Activated CD4-positive, alpha-beta T cell treated with anti-CD3 and anti-CD28 coated beads, Interleukin-2, amount 50 U/mL, for 16 hours (primary cell): ENCODE measurements at regions not wholly inside any gene's neighbourhood (a gene's known extent, or its start where the extent isn't known, plus 50 kb on each side); places are given as distances from the start of the nearest gene placed in this dataset.
"Not testable (repeated sequence)": the region's sequence is repeated elsewhere in the genome, so short reads cannot be mapped to it uniquely, and the experiment has no call there.

Experiments
- DNase-seq: peaks from one replicate; pipeline ENCODE4 v3.0.0-alpha.2; 2020

GRCh38 chr14:30165255-30165654 is 237.6 kb upstream of the PRKD1 start:
- DNase-seq: no peak

- no peak for DNase-seq
Observed at GRCh38 chr14:30177781-30178180, 250.1 kb upstream of the PRKD1 start.

GRCh38 chr14:30179381-30180130 is 251.9 kb upstream of the PRKD1 start:
- DNase-seq: no peak

GRCh38 chr14:30180219-30180618 is 252.6 kb upstream of the PRKD1 start:
- no peak for DNase-seq

GRCh38 chr14:30185832-30186231 is 258.2 kb upstream of the PRKD1 start:
- no peak for DNase-seq

GRCh38 chr14:30191639-30192279 is 264.1 kb upstream of the PRKD1 start:
- DNase-seq: no peak

GRCh38 chr14:30193101-30193500 is 265.5 kb upstream of the PRKD1 start:
- DNase-seq: no peak

- DNase-seq: no peak
Observed at GRCh38 chr14:30193845-30194501, 266.3 kb upstream of the PRKD1 start.

GRCh38 chr14:30194741-30195148 is 267.1 kb upstream of the PRKD1 start:
- DNase-seq: no peak

GRCh38 chr14:30195941-30196340 is 268.3 kb upstream of the PRKD1 start:
- DNase-seq: no peak

- no peak for DNase-seq
Observed at GRCh38 chr14:30196861-30197260, 269.2 kb upstream of the PRKD1 start.

GRCh38 chr14:30198720-30199119 is 271.1 kb upstream of the PRKD1 start:
- DNase-seq: not testable (repeated sequence)

- DNase-seq: no peak
Observed at GRCh38 chr14:30204431-30204980, 276.9 kb upstream of the PRKD1 start.

GRCh38 chr14:30209136-30209535 is 281.5 kb upstream of the PRKD1 start:
- DNase-seq: no peak

- DNase-seq: no peak
Observed at GRCh38 chr14:30210630-30211029, 283.0 kb upstream of the PRKD1 start.

- no peak for DNase-seq
Observed at GRCh38 chr14:30211326-30211725, 283.7 kb upstream of the PRKD1 start.

- no peak for DNase-seq
Observed at GRCh38 chr14:30214014-30214413, 286.4 kb upstream of the PRKD1 start.

- peak; percentile 27 for DNase-seq
Observed at GRCh38 chr14:30214461-30215090, 286.9 kb upstream of the PRKD1 start.

GRCh38 chr14:30218907-30219306 is 291.3 kb upstream of the PRKD1 start:
- DNase-seq: no peak

GRCh38 chr14:30221546-30221945 is 293.9 kb upstream of the PRKD1 start:
- no peak for DNase-seq

GRCh38 chr14:30223385-30223785 is 295.7 kb upstream of the PRKD1 start:
- no peak for DNase-seq

GRCh38 chr14:30223966-30224365 is 296.3 kb upstream of the PRKD1 start:
- DNase-seq: no peak

GRCh38 chr14:30225176-30225575 is 297.5 kb upstream of the PRKD1 start:
- DNase-seq: no peak
